Prostate gland (tissue), 2 donors: ENCODE measurements at regions not wholly inside any gene's neighbourhood (a gene's known extent, or its start where the extent isn't known, plus 50 kb on each side); places are given as distances from the start of the nearest gene placed in this dataset.

Source experiments
- POLR2A ChIP-seq: fragments of 450-650 bp; IDR thresholded peaks from one replicate; pipeline ENCODE4 v1.6.1; 2016; ENCODE audit warnings: antibody characterized with exemption, mild to moderate bottlenecking
- POLR2AphosphoS5 ChIP-seq: sonication (generic); formaldehyde crosslinking; IDR thresholded peaks from one replicate; pipeline ENCODE4 v1.6.1; 2017; ENCODE audit warnings: antibody characterized with exemption
- TF ChIP-seq, protein P1 (sequence below), 4 experiments: fragments of 200-600 bp in 2 of 4; fragments of 450-650 bp in 2 of 4; sonication (generic) in 2 of 4; IDR thresholded peaks; 1 replicate in 3 of 4; 2 replicates in 1 of 4; pipeline ENCODE4 v1.5.1; 2016 to 2019; ENCODE audit warnings: antibody characterized with exemption in 4 of 4, mild to moderate bottlenecking in 2 of 4, moderate library complexity in 2 of 4

DNA sequence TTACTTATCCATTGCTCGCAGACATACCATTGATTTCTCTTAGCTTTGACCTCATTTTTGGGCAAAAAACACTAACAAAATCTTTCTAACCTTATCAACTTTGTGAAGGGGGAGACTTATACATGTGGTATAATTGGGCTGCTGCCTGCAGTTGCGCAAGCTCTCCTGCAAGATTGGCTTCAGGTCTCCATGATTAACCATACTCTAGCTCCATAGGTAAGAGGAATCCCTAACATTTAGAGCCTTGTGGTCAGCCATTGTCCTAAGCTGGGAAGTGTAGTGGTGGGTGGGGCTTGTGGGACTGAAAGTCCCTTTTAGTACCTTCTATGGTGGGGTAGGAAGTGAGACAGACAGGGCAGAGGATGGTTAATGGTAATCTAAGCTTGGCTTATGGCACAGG, 179.6 kb upstream of the THRB start:
- TF ChIP-seq POLR2A (no peak), POLR2AphosphoS5 (no peak)
- TF ChIP-seq, protein P1, sequence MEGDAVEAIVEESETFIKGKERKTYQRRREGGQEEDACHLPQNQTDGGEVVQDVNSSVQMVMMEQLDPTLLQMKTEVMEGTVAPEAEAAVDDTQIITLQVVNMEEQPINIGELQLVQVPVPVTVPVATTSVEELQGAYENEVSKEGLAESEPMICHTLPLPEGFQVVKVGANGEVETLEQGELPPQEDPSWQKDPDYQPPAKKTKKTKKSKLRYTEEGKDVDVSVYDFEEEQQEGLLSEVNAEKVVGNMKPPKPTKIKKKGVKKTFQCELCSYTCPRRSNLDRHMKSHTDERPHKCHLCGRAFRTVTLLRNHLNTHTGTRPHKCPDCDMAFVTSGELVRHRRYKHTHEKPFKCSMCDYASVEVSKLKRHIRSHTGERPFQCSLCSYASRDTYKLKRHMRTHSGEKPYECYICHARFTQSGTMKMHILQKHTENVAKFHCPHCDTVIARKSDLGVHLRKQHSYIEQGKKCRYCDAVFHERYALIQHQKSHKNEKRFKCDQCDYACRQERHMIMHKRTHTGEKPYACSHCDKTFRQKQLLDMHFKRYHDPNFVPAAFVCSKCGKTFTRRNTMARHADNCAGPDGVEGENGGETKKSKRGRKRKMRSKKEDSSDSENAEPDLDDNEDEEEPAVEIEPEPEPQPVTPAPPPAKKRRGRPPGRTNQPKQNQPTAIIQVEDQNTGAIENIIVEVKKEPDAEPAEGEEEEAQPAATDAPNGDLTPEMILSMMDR (IDR thresholded peaks at IDR 0.05), result no peak
